HEK293 (cell line): ENCODE measurements at regions not wholly inside any gene's neighbourhood (a gene's known extent, or its start where the extent isn't known, plus 50 kb on each side); places are given as distances from the start of the nearest gene placed in this dataset.

Experiments
- CTCF ChIA-PET: fragments of 350-600 bp; formaldehyde crosslinking; extraction: SDS; loops from one replicate; lab custom pipeline; 2021; ENCODE audit warnings: antibody characterized with exemption; lab: Yijun Ruan, JAX
- POLR2A ChIA-PET: fragments of 300-600 bp; formaldehyde crosslinking; extraction: SDS; loops from one replicate; lab custom pipeline; 2020; ENCODE audit warnings: antibody characterized with exemption, inconsistent platforms; lab: Yijun Ruan, JAX
- H3K27ac ChIP-seq: fragments of 200-500 bp; sonication (Bioruptor generic); 2 replicates; pipeline ENCODE4 v1.5.1; 2014; ENCODE audit warnings: low read depth, low read length, control low read depth, inconsistent platforms; ENCODE audit errors: extremely low read depth
- H3K36me3 ChIP-seq, 2 experiments: fragments of 200-500 bp in 1 of 2; sonication (Bioruptor generic) in 1 of 2; 1 replicate in 1 of 2; 2 replicates in 1 of 2; pipeline ENCODE4 v1.5.1; 2014 to 2017; ENCODE audit warnings: inconsistent platforms in 2 of 2, low read length in 2 of 2; ENCODE audit not compliant: control insufficient read depth in 2 of 2, insufficient read depth in 1 of 2
- H3K4me1 ChIP-seq: fragments of 200-500 bp; sonication (Bioruptor generic); 2 replicates; pipeline ENCODE4 v1.5.1; 2014; ENCODE audit warnings: mild to moderate bottlenecking, low read length, inconsistent platforms; ENCODE audit not compliant: control insufficient read depth, insufficient read depth
- H3K4me3 ChIP-seq: 2 replicates; pipeline ENCODE4 v1.5.1; 2011; ENCODE audit warnings: low read depth, mild to moderate bottlenecking, control low read depth, low read length, moderate library complexity
- H3K9me3 ChIP-seq: fragments of 200-500 bp; sonication (Bioruptor generic); 2 replicates; pipeline ENCODE4 v1.5.1; 2014; ENCODE audit warnings: low read depth, low read length, inconsistent platforms; ENCODE audit not compliant: control insufficient read depth, insufficient read depth
- AEBP2 ChIP-seq: fragments of 450-650 bp; formaldehyde crosslinking; IDR thresholded peaks from 2 replicates; pipeline ENCODE4 v1.5.1; 2016; ENCODE audit warnings: missing biosample characterization, missing genetic modification characterization, borderline replicate concordance
- GLI4 ChIP-seq: fragments of 450-650 bp; formaldehyde crosslinking; IDR thresholded peaks from 2 replicates; pipeline ENCODE4 v1.5.1; 2016; ENCODE audit warnings: missing biosample characterization, missing genetic modification characterization
- PRDM2 ChIP-seq: fragments of 450-650 bp; formaldehyde crosslinking; IDR thresholded peaks from 2 replicates; pipeline ENCODE4 v1.5.1; 2016; ENCODE audit warnings: missing biosample characterization, missing genetic modification characterization, borderline replicate concordance
- SP2 ChIP-seq: fragments of 450-650 bp; formaldehyde crosslinking; IDR thresholded peaks from 2 replicates; pipeline ENCODE4 v1.5.1; 2016; ENCODE audit warnings: missing biosample characterization, missing genetic modification characterization
- ZBTB1 ChIP-seq: fragments of 450-650 bp; formaldehyde crosslinking; IDR thresholded peaks from 2 replicates; pipeline ENCODE4 v1.5.1; 2016; ENCODE audit warnings: missing biosample characterization, missing genetic modification characterization
- ZBTB20 ChIP-seq: fragments of 450-650 bp; formaldehyde crosslinking; IDR thresholded peaks from 2 replicates; pipeline ENCODE4 v1.5.1; 2016; ENCODE audit warnings: missing biosample characterization, missing genetic modification characterization
- ZBTB44 ChIP-seq: fragments of 450-650 bp; IDR thresholded peaks from 2 replicates; pipeline ENCODE4 v1.5.1; 2018; ENCODE audit warnings: missing biosample characterization, mild to moderate bottlenecking, missing genetic modification characterization
- ZFHX2 ChIP-seq: fragments of 450-650 bp; formaldehyde crosslinking; conservative IDR thresholded peaks from 2 replicates; pipeline ENCODE4 v1.5.1; 2016; ENCODE audit warnings: missing biosample characterization, missing genetic modification characterization
- ZNF10 ChIP-seq: fragments of 450-650 bp; formaldehyde crosslinking; IDR thresholded peaks from 2 replicates; pipeline ENCODE4 v1.5.1; 2017; ENCODE audit warnings: missing biosample characterization, missing genetic modification characterization
- ZNF146 ChIP-seq: fragments of 450-650 bp; formaldehyde crosslinking; IDR thresholded peaks from 2 replicates; pipeline ENCODE4 v1.5.1; 2016; ENCODE audit warnings: missing biosample characterization, missing genetic modification characterization
- ZNF175 ChIP-seq: fragments of 450-650 bp; formaldehyde crosslinking; IDR thresholded peaks from 2 replicates; pipeline ENCODE4 v1.5.1; 2016; ENCODE audit warnings: missing biosample characterization, missing genetic modification characterization
- ZNF19 ChIP-seq: fragments of 450-650 bp; formaldehyde crosslinking; IDR thresholded peaks from 2 replicates; pipeline ENCODE4; 2016; ENCODE audit warnings: missing biosample characterization, missing genetic modification characterization, low read depth
- ZNF202 ChIP-seq: fragments of 450-650 bp; formaldehyde crosslinking; IDR thresholded peaks from 2 replicates; pipeline ENCODE4 v1.5.1; 2016; ENCODE audit warnings: missing biosample characterization, missing genetic modification characterization, borderline replicate concordance
- ZNF449 ChIP-seq: fragments of 450-650 bp; formaldehyde crosslinking; IDR thresholded peaks from 2 replicates; pipeline ENCODE4 v1.5.1; 2017; ENCODE audit warnings: missing biosample characterization, mild to moderate bottlenecking, missing genetic modification characterization, moderate library complexity
- ZNF558 ChIP-seq: fragments of 450-650 bp; formaldehyde crosslinking; IDR thresholded peaks from 2 replicates; pipeline ENCODE4 v1.5.1; 2016; ENCODE audit warnings: missing biosample characterization, missing genetic modification characterization
- ZSCAN16 ChIP-seq: fragments of 450-650 bp; formaldehyde crosslinking; IDR thresholded peaks from 2 replicates; pipeline ENCODE4 v1.5.1; 2016; ENCODE audit warnings: missing biosample characterization, missing genetic modification characterization
- TF ChIP-seq, protein P1 (sequence below): fragments of 450-650 bp; formaldehyde crosslinking; IDR thresholded peaks from 2 replicates; pipeline ENCODE4 v1.5.1; 2016; ENCODE audit warnings: missing biosample characterization, missing genetic modification characterization

DNA sequence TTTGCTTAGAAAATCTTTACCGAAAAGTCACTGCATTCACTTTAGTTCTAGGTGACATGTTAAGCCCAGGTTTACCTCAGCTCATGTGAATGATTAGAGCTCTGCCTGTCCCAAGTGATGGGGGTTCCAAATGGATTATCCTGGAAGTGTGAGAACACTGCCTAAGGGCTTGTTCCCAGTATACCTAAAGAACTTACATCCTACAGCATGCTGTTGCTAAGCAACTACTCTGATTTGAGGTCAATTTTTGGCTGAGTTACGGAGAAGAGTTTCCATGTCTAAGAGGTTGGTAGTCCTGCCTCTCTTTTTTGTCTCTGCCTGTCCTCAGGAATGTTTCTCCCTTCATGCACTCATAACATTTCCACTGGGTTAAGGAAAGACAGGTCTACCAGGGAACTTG lies 67.6 kb upstream of the UGT2B15 start:
- POLR2A ChIA-PET, result no interaction called here
- Histone ChIP-seq H3K9me3 (no peaks in the 10 kb centered on the region), H3K4me3 (no peak overlapping the region), H3K27ac (no peak overlapping the region)
- TF ChIP-seq GLI4 (tag by site-specific recombination), result no peak
- no peak for TF ChIP-seq ZBTB1
- no peak for TF ChIP-seq ZNF146 (tag by site-specific recombination)
- no peak for TF ChIP-seq ZNF202
- TF ChIP-seq ZNF175 (tag by site-specific recombination), result no peak
- no peak for TF ChIP-seq AEBP2 (tag by site-specific recombination)
- TF ChIP-seq, protein P1, sequence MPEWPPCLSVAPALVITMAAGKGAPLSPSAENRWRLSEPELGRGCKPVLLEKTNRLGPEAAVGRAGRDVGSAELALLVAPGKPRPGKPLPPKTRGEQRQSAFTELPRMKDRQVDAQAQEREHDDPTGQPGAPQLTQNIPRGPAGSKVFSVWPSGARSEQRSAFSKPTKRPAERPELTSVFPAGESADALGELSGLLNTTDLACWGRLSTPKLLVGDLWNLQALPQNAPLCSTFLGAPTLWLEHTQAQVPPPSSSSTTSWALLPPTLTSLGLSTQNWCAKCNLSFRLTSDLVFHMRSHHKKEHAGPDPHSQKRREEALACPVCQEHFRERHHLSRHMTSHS (tag by site-specific recombination), result no peak
- TF ChIP-seq ZBTB20 (tag by site-specific recombination), result no peak
- TF ChIP-seq SP2, result no peak
- TF ChIP-seq ZSCAN16, result no peak
- no peak for TF ChIP-seq ZNF449 (tag by site-specific recombination)
- TF ChIP-seq ZNF19 (tag by site-specific recombination), result no peak
- TF ChIP-seq ZNF558 (tag by site-specific recombination), result no peak
- no peak for TF ChIP-seq PRDM2 (tag by site-specific recombination)
- TF ChIP-seq, all 188 proteins: peak for 0
- no peaks in the 10 kb centered on the region for H3K4me1 ChIP-seq
- CTCF ChIA-PET, result no interaction called here
- no peaks in the 10 kb centered on the region for H3K36me3 ChIP-seq

GRCh38 chr4:68744368-68744767 lies 71.4 kb upstream of the UGT2B10 start:
- POLR2A ChIA-PET, result no interaction called here
- H3K36me3 ChIP-seq, result no peaks in the 10 kb centered on the region
- CTCF ChIA-PET, result no interaction called here

More at GRCh38 chr4:68744368-68744767, 71.4 kb upstream of the UGT2B10 start:
- no peaks in the 10 kb centered on the region for H3K9me3 ChIP-seq
- H3K4me3 ChIP-seq, result no peak overlapping the region
- no peak for TF ChIP-seq ZFHX2 (tag by site-specific recombination)
- TF ChIP-seq ZNF10 (tag by site-specific recombination), result no peak
- TF ChIP-seq ZBTB44 (tag by site-specific recombination), result no peak
- no peaks in the 10 kb centered on the region for H3K4me1 ChIP-seq
- no peak overlapping the region for H3K27ac ChIP-seq
